ENCODE measurements at regions not wholly inside any gene's neighbourhood (a gene's known extent, or its start where the extent isn't known, plus 50 kb on each side); places are given as distances from the start of the nearest gene placed in this dataset.
"Not testable (repeated sequence)": the region's sequence is repeated elsewhere in the genome, so short reads cannot be mapped to it uniquely, and the experiment has no call there.

DNA sequence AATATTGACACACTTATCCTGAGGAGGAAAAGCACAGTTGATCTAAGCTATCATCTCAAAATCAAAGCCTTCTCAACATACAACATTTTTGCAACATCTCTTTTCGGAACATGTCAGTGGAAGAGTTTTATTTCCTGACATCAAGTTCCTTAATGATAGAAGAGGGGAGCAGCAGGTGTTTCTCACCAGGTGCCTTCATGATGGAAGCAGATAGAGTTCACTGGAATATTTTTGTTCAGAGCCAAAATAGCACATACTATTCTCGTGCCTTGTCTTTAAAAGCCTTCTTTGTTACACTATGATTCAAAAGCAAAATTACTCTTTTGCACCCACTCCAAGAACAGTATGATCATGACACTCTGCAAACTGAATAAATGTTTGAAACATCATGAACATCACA is 176.9 kb upstream of the CCNG1 start:
- no peak for DNase-seq
- Histone ChIP-seq H3K27me3 (no peaks in the 10 kb centered on the region), H3K4me1 (no peaks in the 10 kb centered on the region), H3K27ac (no peak overlapping the region), H3K36me3 (no peaks in the 10 kb centered on the region), H3K4me3 (no peak overlapping the region), H3K9me3 (no peaks in the 10 kb centered on the region)
- no peak for TF ChIP-seq POLR2A (IDR thresholded peaks at IDR 0.05)
- TF ChIP-seq, protein P1, sequence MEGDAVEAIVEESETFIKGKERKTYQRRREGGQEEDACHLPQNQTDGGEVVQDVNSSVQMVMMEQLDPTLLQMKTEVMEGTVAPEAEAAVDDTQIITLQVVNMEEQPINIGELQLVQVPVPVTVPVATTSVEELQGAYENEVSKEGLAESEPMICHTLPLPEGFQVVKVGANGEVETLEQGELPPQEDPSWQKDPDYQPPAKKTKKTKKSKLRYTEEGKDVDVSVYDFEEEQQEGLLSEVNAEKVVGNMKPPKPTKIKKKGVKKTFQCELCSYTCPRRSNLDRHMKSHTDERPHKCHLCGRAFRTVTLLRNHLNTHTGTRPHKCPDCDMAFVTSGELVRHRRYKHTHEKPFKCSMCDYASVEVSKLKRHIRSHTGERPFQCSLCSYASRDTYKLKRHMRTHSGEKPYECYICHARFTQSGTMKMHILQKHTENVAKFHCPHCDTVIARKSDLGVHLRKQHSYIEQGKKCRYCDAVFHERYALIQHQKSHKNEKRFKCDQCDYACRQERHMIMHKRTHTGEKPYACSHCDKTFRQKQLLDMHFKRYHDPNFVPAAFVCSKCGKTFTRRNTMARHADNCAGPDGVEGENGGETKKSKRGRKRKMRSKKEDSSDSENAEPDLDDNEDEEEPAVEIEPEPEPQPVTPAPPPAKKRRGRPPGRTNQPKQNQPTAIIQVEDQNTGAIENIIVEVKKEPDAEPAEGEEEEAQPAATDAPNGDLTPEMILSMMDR (IDR thresholded peaks at IDR 0.05): no peak

DNA sequence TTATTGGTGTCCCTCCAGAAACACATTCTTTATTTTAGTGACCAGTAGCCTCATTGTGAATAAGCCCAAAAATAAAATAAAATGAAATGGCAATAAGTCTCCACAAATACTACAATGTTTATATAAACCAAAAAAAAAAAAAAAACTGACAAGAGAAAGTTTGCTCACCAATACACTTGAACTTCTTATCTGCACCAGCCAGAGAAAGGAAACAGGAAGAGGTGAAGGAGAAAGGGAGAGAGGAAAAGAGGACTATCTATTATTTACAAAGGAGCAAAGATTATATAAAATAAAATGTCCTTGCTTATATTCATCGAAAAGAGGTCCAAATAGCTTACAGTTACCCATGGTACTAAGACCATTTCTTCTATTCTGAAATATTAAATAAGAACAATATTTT is 176.4 kb upstream of the CCNG1 start:
- Histone ChIP-seq H3K4me3 (no peak overlapping the region), H3K36me3 (no peaks in the 10 kb centered on the region), H3K9me3 (no peaks in the 10 kb centered on the region), H3K4me1 (no peaks in the 10 kb centered on the region), H3K27ac (no peak overlapping the region), H3K27me3 (no peaks in the 10 kb centered on the region)
- no peak for DNase-seq
- TF ChIP-seq, protein P1 (IDR thresholded peaks at IDR 0.05): no peak
- TF ChIP-seq POLR2A (IDR thresholded peaks at IDR 0.05): no peak

DNA sequence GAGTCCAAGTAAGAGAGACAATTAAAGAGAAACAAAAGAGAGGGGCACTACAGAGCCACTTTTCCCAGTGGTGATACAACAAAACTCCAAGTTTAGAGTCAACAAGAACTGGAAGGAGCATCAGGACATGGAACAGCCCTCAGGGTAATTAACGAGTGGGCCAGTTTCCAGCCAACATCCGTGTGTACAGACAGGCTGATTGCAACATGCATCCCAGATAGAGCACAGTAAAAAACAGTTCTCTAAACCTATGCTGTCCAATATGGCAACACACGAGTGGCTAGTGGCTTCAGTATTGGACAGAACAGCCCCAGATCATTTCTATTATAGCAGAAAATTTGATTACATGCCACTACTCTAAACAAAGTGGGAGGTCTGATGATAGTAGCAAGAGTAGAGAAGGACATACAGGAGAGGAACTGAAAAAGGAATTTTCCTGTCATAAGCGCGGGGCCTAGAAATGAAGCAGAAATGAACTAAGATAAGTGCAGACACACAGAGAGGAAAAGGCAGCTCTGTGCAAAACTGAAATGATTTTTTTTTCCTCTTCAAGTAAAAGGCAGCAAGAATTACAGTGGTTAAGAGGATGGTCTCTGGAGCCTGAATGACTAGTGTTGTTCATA is 175.6 kb upstream of the CCNG1 start:
- no peak overlapping the region for H3K27ac ChIP-seq
- no peaks in the 10 kb centered on the region for H3K36me3 ChIP-seq
- DNase-seq: no peak
- H3K4me3 ChIP-seq: no peak overlapping the region
- H3K27me3 ChIP-seq: no peaks in the 10 kb centered on the region
- no peaks in the 10 kb centered on the region for H3K4me1 ChIP-seq
- TF ChIP-seq, protein P1 (IDR thresholded peaks at IDR 0.05): no peak
- TF ChIP-seq POLR2A (IDR thresholded peaks at IDR 0.05): no peak
- H3K9me3 ChIP-seq: no peaks in the 10 kb centered on the region

DNA sequence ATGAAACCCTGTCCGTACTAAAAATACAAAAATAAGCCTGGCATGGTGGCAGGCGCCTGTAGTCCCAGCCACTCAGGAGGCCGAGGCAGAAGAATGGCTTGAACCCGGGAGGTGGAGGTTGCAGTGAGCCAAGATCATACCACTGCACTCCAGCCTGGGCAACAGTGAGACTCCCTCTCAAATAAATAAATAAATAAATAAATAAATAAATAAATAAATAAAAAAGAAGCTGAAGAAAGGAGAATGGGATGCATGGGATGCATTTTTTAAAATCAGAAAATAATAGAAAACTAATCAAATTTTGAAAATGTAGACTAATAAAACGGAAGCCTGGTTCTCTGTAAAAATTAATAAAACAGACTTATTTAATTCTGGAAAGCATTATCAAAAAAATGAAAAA is 171.1 kb upstream of the CCNG1 start:
- not testable (repeated sequence) for H3K27me3 ChIP-seq, H3K9me3 ChIP-seq, H3K4me1 ChIP-seq, H3K27ac ChIP-seq, H3K36me3 ChIP-seq, H3K4me3 ChIP-seq, DNase-seq

DNA sequence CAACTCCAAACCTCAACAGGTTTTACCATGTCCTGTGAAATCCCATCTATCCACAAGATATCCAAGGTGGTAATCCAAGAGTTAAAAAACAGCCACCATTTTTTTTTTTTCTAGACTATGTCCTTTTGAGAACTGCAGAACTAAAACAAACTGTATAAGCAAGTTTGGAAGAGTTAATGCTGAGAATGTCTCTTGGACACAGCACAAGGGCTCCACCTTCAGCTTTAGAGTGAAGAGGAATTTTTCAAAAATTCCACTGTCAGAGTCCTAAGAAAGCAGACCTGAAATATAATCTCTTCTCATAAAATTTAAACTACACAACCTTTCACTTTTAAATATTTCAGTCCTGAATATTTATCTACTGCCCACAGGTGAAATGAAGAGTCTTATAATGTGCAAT is 167.8 kb upstream of the CCNG1 start:
- no peak overlapping the region for H3K27ac ChIP-seq
- no peaks in the 10 kb centered on the region for H3K4me1 ChIP-seq
- H3K9me3 ChIP-seq: no peaks in the 10 kb centered on the region
- DNase-seq: no peak
- H3K36me3 ChIP-seq: no peaks in the 10 kb centered on the region
- no peaks in the 10 kb centered on the region for H3K27me3 ChIP-seq
- H3K4me3 ChIP-seq: no peak overlapping the region
- TF ChIP-seq, protein P1 (IDR thresholded peaks at IDR 0.05): no peak

DNA sequence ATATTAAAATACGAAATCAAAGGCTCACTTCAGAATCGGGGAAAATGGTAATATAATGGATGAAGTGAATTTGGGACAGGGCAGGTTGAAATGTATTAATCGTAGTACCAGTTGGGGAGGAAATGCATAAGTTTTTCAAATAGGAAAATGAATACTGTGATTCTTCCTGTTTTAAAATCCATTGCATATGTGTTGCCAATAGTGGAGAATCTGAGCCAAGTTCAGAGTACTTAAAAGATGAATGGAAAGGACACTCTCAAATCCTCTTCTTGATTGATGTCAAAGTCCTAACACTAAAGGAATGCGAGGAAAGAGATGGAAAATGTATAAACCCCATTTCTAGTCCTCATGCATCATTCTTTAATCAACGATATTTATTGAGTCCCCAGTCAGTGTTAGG is 160.9 kb upstream of the CCNG1 start:
- no peaks in the 10 kb centered on the region for H3K27me3 ChIP-seq

DNA sequence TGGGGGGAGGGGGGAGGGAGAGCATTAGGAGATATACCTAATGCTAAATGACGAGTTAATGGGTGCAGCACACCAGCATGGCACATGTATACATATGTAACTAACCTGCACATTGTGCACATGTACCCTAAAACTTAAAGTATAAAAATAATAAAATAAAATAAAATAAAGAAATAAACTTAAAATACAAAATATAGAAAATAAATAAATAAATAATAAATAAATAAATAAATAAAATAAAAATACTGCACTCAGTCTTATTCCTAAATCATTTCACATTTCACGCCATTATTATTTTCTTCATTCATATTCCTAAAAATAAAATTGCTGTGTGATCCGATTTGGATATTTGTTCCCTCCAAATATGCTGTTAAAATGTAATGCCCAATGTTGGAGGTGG is 156.5 kb upstream of the CCNG1 start:
- H3K9me3 ChIP-seq, DNase-seq, H3K27me3 ChIP-seq, H3K4me1 ChIP-seq, H3K27ac ChIP-seq, H3K4me3 ChIP-seq, H3K36me3 ChIP-seq: not testable (repeated sequence)

More for the DNA sequence above, 160.9 kb upstream of the CCNG1 start:
- no peaks in the 10 kb centered on the region for H3K36me3 ChIP-seq
- H3K4me3 ChIP-seq: no peak overlapping the region
- TF ChIP-seq POLR2A (IDR thresholded peaks at IDR 0.05): no peak
- TF ChIP-seq, protein P1 (IDR thresholded peaks at IDR 0.05): no peak
- no peaks in the 10 kb centered on the region for H3K4me1 ChIP-seq
- H3K9me3 ChIP-seq: no peaks in the 10 kb centered on the region
- DNase-seq: no peak
- no peak overlapping the region for H3K27ac ChIP-seq
